ENCODE measurements at regions not wholly inside any gene's neighbourhood (a gene's known extent, or its start where the extent isn't known, plus 50 kb on each side); places are given as distances from the start of the nearest gene placed in this dataset.

DNA sequence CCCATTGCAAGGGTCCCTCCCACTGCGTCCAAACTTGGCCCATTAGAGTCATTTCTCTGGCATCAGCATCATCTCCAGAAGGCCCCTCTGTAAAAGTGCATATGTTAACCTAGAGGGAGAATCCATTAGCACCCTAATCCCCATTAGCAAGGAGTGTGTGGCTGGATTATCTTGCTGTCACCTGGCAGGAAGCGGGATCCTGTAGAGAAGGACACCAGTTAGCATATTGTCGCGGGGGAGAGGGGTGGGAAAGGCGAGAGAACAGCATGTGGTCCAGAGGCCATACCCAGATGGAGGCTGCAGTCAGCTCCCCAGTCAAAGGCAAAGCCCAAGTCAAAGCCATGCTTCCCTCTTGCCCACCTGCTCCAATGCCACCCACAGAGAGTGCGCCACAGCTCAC is 64.0 kb downstream of the OLIG1 start:
- TF ChIP-seq, protein P1, sequence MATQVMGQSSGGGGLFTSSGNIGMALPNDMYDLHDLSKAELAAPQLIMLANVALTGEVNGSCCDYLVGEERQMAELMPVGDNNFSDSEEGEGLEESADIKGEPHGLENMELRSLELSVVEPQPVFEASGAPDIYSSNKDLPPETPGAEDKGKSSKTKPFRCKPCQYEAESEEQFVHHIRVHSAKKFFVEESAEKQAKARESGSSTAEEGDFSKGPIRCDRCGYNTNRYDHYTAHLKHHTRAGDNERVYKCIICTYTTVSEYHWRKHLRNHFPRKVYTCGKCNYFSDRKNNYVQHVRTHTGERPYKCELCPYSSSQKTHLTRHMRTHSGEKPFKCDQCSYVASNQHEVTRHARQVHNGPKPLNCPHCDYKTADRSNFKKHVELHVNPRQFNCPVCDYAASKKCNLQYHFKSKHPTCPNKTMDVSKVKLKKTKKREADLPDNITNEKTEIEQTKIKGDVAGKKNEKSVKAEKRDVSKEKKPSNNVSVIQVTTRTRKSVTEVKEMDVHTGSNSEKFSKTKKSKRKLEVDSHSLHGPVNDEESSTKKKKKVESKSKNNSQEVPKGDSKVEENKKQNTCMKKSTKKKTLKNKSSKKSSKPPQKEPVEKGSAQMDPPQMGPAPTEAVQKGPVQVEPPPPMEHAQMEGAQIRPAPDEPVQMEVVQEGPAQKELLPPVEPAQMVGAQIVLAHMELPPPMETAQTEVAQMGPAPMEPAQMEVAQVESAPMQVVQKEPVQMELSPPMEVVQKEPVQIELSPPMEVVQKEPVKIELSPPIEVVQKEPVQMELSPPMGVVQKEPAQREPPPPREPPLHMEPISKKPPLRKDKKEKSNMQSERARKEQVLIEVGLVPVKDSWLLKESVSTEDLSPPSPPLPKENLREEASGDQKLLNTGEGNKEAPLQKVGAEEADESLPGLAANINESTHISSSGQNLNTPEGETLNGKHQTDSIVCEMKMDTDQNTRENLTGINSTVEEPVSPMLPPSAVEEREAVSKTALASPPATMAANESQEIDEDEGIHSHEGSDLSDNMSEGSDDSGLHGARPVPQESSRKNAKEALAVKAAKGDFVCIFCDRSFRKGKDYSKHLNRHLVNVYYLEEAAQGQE (IDR thresholded peaks at IDR 0.05; ENCODE audit: insufficient replicate concordance, low read depth): no peak
- TF ChIP-seq CTCF (IDR thresholded peaks at IDR 0.05; ENCODE audit: insufficient read depth, low read length): no peak

All from HL-60 (cell line).